B cell (primary cell): ENCODE measurements at regions not wholly inside any gene's neighbourhood (a gene's known extent, or its start where the extent isn't known, plus 50 kb on each side); places are given as distances from the start of the nearest gene placed in this dataset.

Source experiments
- ATAC-seq: fragments of 200-7000 bp; cut with Tn5 transposase; one replicate; pipeline ENCODE4 v1.10.0; 2021; ENCODE audit warnings: low read depth, mild to moderate bottlenecking, moderate number of reproducible peaks, moderate library complexity
- CTCF ChIA-PET: fragments of 350-600 bp; sonication (Branson Sonifier 250); formaldehyde crosslinking; loops from one replicate; lab custom pipeline; 2021; ENCODE audit warnings: antibody characterized with exemption, inconsistent platforms; lab: Charles Lee
- POLR2A ChIA-PET: fragments of 350-600 bp; sonication (Branson Sonifier 250); formaldehyde crosslinking; loops from one replicate; lab custom pipeline; 2021; ENCODE audit warnings: antibody characterized with exemption; lab: Charles Lee
- DNase-seq: peaks from one replicate; pipeline ENCODE4 v3.0.0; 2013
- H2AFZ ChIP-seq: 2 replicates; pipeline ENCODE4 v1.6.1; 2012; ENCODE audit warnings: mild to moderate bottlenecking, low read depth, low read length; ENCODE audit not compliant: insufficient read depth, poor library complexity, severe bottlenecking
- H3K27ac ChIP-seq, 2 donors: 1 replicate in 1 of 2; 2 replicates in 1 of 2; pipeline ENCODE4 v1.5.1; 2012 to 2013; ENCODE audit warnings: low read length in 2 of 2, mild to moderate bottlenecking in 2 of 2, moderate library complexity in 1 of 2
- H3K27me3 ChIP-seq, 4 experiments: fragments of 200-600 bp in 1 of 4; sonication (generic) in 1 of 4; replicated peaks in 1 of 4; 1 replicate in 2 of 4; 2 replicates in 2 of 4; pipeline versions ENCODE4 v1.6.1 to v1.7.0; 2013 to 2016; ENCODE audit warnings: low read length in 3 of 4, mild to moderate bottlenecking in 2 of 4, mixed read lengths in 1 of 4, moderate library complexity in 1 of 4; ENCODE audit not compliant: insufficient read depth in 4 of 4, control insufficient read depth in 3 of 4; ENCODE audit errors: control extremely low read depth in 1 of 4
- H3K36me3 ChIP-seq, 2 experiments: replicated peaks in 1 of 2; 1 replicate in 1 of 2; 2 replicates in 1 of 2; pipeline versions ENCODE4 v1.6.1 to v1.7.1; 2013; ENCODE audit warnings: low read length in 1 of 2; ENCODE audit not compliant: insufficient read depth in 2 of 2, control insufficient read depth in 1 of 2; ENCODE audit errors: control extremely low read depth in 1 of 2, extremely low read depth in 1 of 2
- H3K4me1 ChIP-seq, 2 donors: fragments of 200-600 bp in 1 of 2; sonication (generic) in 1 of 2; 1 replicate in 1 of 2; 2 replicates in 1 of 2; pipeline versions ENCODE4 v1.5.1 to v1.6.1; 2013 to 2017; ENCODE audit warnings: low read length in 2 of 2; ENCODE audit not compliant: control insufficient read depth in 2 of 2, insufficient read depth in 2 of 2
- H3K4me2 ChIP-seq: replicated peaks from 2 replicates; pipeline ENCODE3; 2012; ENCODE audit warnings: mild to moderate bottlenecking, low read depth, low read length; ENCODE audit not compliant: poor library complexity, severe bottlenecking
- H3K4me3 ChIP-seq, 5 experiments: fragments of 200-600 bp in 1 of 5; sonication (generic) in 1 of 5; 1 replicate in 3 of 5; 2 replicates in 2 of 5; pipeline versions ENCODE4 v1.5.1 to v1.7.0; 2011 to 2016; ENCODE audit warnings: low read length in 4 of 5, mild to moderate bottlenecking in 4 of 5, low read depth in 2 of 5, control low read depth in 1 of 5, moderate library complexity in 1 of 5; ENCODE audit not compliant: insufficient read depth in 1 of 5; ENCODE audit errors: control extremely low read depth in 1 of 5, extremely low read depth in 1 of 5
- H3K79me2 ChIP-seq: fragments of 200-600 bp; sonication (generic); one replicate; pipeline ENCODE4 v1.6.0; 2016; ENCODE audit warnings: low read length; ENCODE audit not compliant: control insufficient read depth, insufficient read depth
- H3K9ac ChIP-seq: fragments of 200-600 bp; sonication (generic); 2 replicates; pipeline ENCODE4 v1.6.1; 2017; ENCODE audit warnings: mild to moderate bottlenecking, low read length, moderate library complexity
- H3K9me3 ChIP-seq, 3 donors: one replicate each; pipeline versions ENCODE4 v1.6.1 to v1.7.1; 2013; ENCODE audit warnings: low read length in 2 of 3; ENCODE audit not compliant: control insufficient read depth in 2 of 3, insufficient read depth in 1 of 3; ENCODE audit errors: control extremely low read depth in 1 of 3
- H4K20me1 ChIP-seq: 2 replicates; pipeline ENCODE4 v1.6.0; 2012; ENCODE audit warnings: mild to moderate bottlenecking, low read length; ENCODE audit not compliant: insufficient read depth, control insufficient read depth, poor library complexity, severe bottlenecking
- H3K27ac Mint-ChIP-seq: one replicate; pipeline ENCODE4 v1.8.0; 2021; ENCODE audit warnings: mixed read lengths
- H3K27me3 Mint-ChIP-seq: one replicate; pipeline ENCODE4 v1.8.0; 2021; ENCODE audit warnings: mixed read lengths
- H3K4me1 Mint-ChIP-seq: one replicate; pipeline ENCODE4 v1.8.0; 2021; ENCODE audit warnings: mixed read lengths
- H3K4me3 Mint-ChIP-seq: one replicate; pipeline ENCODE4 v1.8.0; 2021; ENCODE audit warnings: mixed read lengths
- H3K9me3 Mint-ChIP-seq: one replicate; pipeline ENCODE4 v1.8.0; 2022; ENCODE audit warnings: mixed read lengths; ENCODE audit not compliant: insufficient read depth
- CTCF ChIP-seq: fragments of 200-600 bp; IDR thresholded peaks from one replicate; pipeline ENCODE4 v1.8.0; 2022; ENCODE audit warnings: antibody characterized with exemption, mild to moderate bottlenecking
- EZH2 ChIP-seq: IDR thresholded peaks from 2 replicates; pipeline ENCODE4 v1.6.1; 2012; ENCODE audit warnings: borderline replicate concordance, low read depth, mild to moderate bottlenecking, moderate library complexity, low read length; ENCODE audit not compliant: insufficient read depth, poor library complexity, severe bottlenecking
- WGBS: methylation state at CpG from one replicate; pipeline ENCODE4 v1.1.5; 2013; ENCODE audit warnings: missing lambda C conversion rate; ENCODE audit not compliant: insufficient coverage; 5-methylcytosine and 5-hydroxymethylcytosine counted together
- intact Hi-C: fragments of 100-400 bp; cut with micrococcal nuclease; formaldehyde crosslinking; loops from one replicate; pipeline ENCODE4 v1.10.0; 2022

- Mint-ChIP-seq H3K27me3 (no peaks in the 10 kb centered on the region), H3K9me3 (no peaks in the 10 kb centered on the region), H3K4me3 (no peak overlapping the region), H3K4me1 (no peaks in the 10 kb centered on the region), H3K27ac (no peak overlapping the region)
- TF ChIP-seq CTCF (no peak), EZH2 (no peak)
- no peak overlapping the region for H3K9ac ChIP-seq
- H3K36me3 ChIP-seq, result no peaks in the 10 kb centered on the region
- H3K79me2 ChIP-seq, result no peaks in the 10 kb centered on the region
- no peaks in the 10 kb centered on the region for H3K4me1 ChIP-seq
- no peak for ATAC-seq
- H4K20me1 ChIP-seq, result no peaks in the 10 kb centered on the region
- peaks cover 0 to 3% (median 0%) of the 10 kb centered on the region in 3 donors for H3K9me3 ChIP-seq
- ChIA-PET POLR2A (no interaction called here), CTCF (no interaction called here)
- H3K4me3 ChIP-seq, result no peak overlapping the region
- intact Hi-C loops, result no loop called here
- no peak for DNase-seq
- H2AFZ ChIP-seq, result no peak overlapping the region
- 83% methylated on average over 3 of the region's 3 CpGs for WGBS
- no peaks in the 10 kb centered on the region for H3K27me3 ChIP-seq
- no peak overlapping the region for H3K4me2 ChIP-seq
- no peak overlapping the region for H3K27ac ChIP-seq
Measured at GRCh38 chr16:59173408-59173831, 439.3 kb upstream of the GOT2 start.

GRCh38 chr16:59170099-59170712, 436.1 kb upstream of the GOT2 start:
- Histone ChIP-seq H3K9me3 (no peaks in the 10 kb centered on the region), H2AFZ (no peak overlapping the region), H3K79me2 (no peaks in the 10 kb centered on the region), H3K36me3 (no peaks in the 10 kb centered on the region), H3K9ac (no peak overlapping the region), H3K4me3 (no peak overlapping the region), H4K20me1 (no peaks in the 10 kb centered on the region), H3K4me1 (no peaks in the 10 kb centered on the region), H3K27me3 (no peaks in the 10 kb centered on the region), H3K4me2 (no peak overlapping the region), H3K27ac (no peak overlapping the region)
- Mint-ChIP-seq H3K4me3 (no peak overlapping the region), H3K9me3 (no peaks in the 10 kb centered on the region), H3K27me3 (no peaks in the 10 kb centered on the region), H3K27ac (no peak overlapping the region), H3K4me1 (no peaks in the 10 kb centered on the region)
- 78% methylated on average over 5 of the region's 10 CpGs for WGBS
- ATAC-seq, result no peak
- DNase-seq, result no peak
- TF ChIP-seq CTCF, result no peak
- no peak for TF ChIP-seq EZH2
- intact Hi-C loops, result no loop called here
- ChIA-PET CTCF (no interaction called here), POLR2A (no interaction called here)
